Mammary epithelial cell (primary cell): ENCODE measurements at regions not wholly inside any gene's neighbourhood (a gene's known extent, or its start where the extent isn't known, plus 50 kb on each side); places are given as distances from the start of the nearest gene placed in this dataset.

ENCODE experiments used
- CTCF ChIP-seq, 2 donors: IDR thresholded peaks in 1 of 2; conservative IDR thresholded peaks in 1 of 2; 2 replicates each; pipeline ENCODE4 v1.5.1; 2011 to 2012; ENCODE audit warnings: inconsistent platforms in 2 of 2, low read length in 2 of 2, mild to moderate bottlenecking in 2 of 2, control low read depth in 1 of 2, low read depth in 1 of 2; ENCODE audit not compliant: insufficient read depth in 1 of 2; ENCODE audit errors: extremely low read depth in 1 of 2
- EZH2 ChIP-seq: IDR thresholded peaks from 2 replicates; pipeline ENCODE4 v1.6.1; 2012; ENCODE audit warnings: low read length, inconsistent platforms, borderline replicate concordance

GRCh38 chr11:14579646-14580045 lies 59.5 kb upstream of the PSMA1 start:
- TF ChIP-seq CTCF (conservative IDR thresholded peaks at IDR 0.05 in 1 of 2, IDR thresholded peaks at IDR 0.05 in 1 of 2; ENCODE audit: extremely low read depth in 1 of 2, insufficient read depth in 1 of 2, low read depth in 1 of 2, low read length in 2 of 2), result no peak
- TF ChIP-seq EZH2, result no peak
